Tibial nerve (tissue), 4 donors: ENCODE measurements at regions not wholly inside any gene's neighbourhood (a gene's known extent, or its start where the extent isn't known, plus 50 kb on each side); places are given as distances from the start of the nearest gene placed in this dataset.
"Not testable (repeated sequence)": the region's sequence is repeated elsewhere in the genome, so short reads cannot be mapped to it uniquely, and the experiment has no call there.

Source experiments
- DNase-seq, 2 donors: peaks; one replicate each; pipeline ENCODE4 v3.0.0-alpha.2; 2019; ENCODE audit warnings: low spot score in 2 of 2
- H3K27ac ChIP-seq, 4 donors: fragments of 200-600 bp; sonication (generic) in 3 of 4; one replicate each; pipeline ENCODE4 v1.5.1; 2017 to 2019; ENCODE audit warnings: mild to moderate bottlenecking in 1 of 4
- H3K27me3 ChIP-seq, 2 donors: fragments of 200-600 bp; sonication (generic) in 1 of 2; one replicate each; pipeline versions ENCODE4 v1.5.1 to v1.6.0; 2017 to 2019
- H3K36me3 ChIP-seq, 3 donors: fragments of 200-600 bp; sonication (generic); one replicate each; pipeline ENCODE4 v1.5.1; 2018 to 2019
- H3K4me1 ChIP-seq, 4 donors: fragments of 200-600 bp; sonication (generic) in 3 of 4; one replicate each; pipeline ENCODE4 v1.5.1; 2017 to 2019
- H3K4me3 ChIP-seq, 4 donors: fragments of 200-600 bp; sonication (generic) in 3 of 4; one replicate each; pipeline ENCODE4 v1.5.1; 2017 to 2019; ENCODE audit warnings: mild to moderate bottlenecking in 1 of 4, moderate library complexity in 1 of 4
- H3K9me3 ChIP-seq, 4 donors: fragments of 200-600 bp; sonication (generic) in 3 of 4; one replicate each; pipeline ENCODE4 v1.5.1; 2017 to 2019
- EP300 ChIP-seq, 2 donors: sonication (generic); formaldehyde crosslinking; IDR thresholded peaks; one replicate each; pipeline ENCODE4 v1.6.1; 2017; ENCODE audit warnings: antibody characterized with exemption in 2 of 2, mild to moderate bottlenecking in 1 of 2
- POLR2A ChIP-seq, 2 donors: fragments of 450-650 bp; IDR thresholded peaks; one replicate each; pipeline ENCODE4 v1.6.1; 2017; ENCODE audit warnings: antibody characterized with exemption in 2 of 2, mild to moderate bottlenecking in 2 of 2, moderate library complexity in 2 of 2
- WGBS, 2 donors: methylation state at CpG; one replicate each; pipeline ENCODE4 v1.1.5; 2018; 5-methylcytosine and 5-hydroxymethylcytosine counted together
- TF ChIP-seq, protein P1 (sequence below), 5 experiments: fragments of 200-600 bp in 3 of 5; fragments of 450-650 bp in 2 of 5; sonication (generic) in 3 of 5; IDR thresholded peaks; one replicate each; pipeline ENCODE4 v1.5.1; 2016 to 2019; ENCODE audit warnings: antibody characterized with exemption in 5 of 5, mild to moderate bottlenecking in 3 of 5, moderate library complexity in 2 of 5

DNA sequence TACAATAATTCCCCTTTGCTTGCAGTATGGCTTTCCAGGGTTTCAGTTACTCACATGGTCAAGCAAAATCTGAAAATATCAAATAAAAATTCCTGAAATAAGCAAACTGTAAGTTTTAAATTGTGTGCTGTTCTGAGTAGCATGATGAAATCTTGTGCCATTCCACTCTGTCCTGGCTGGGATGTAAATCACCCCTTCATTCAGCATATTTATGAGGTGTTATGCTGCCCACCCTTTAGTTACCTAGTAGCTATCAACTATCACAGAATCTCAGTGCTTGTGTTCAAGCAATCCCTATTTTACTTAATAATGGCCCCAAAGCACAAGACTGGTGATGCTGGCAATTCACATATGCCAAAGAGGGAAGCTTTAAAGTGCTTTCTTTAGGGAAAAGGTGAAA, 867.7 kb upstream of the NRXN1 start:
- Histone ChIP-seq H3K4me1 (no peaks in the 10 kb centered on the region), H3K4me3 (no peak overlapping the region), H3K36me3 (no peaks in the 10 kb centered on the region), H3K27ac (no peak overlapping the region), H3K9me3 (peaks cover 0 to 2% (median 0%) of the 10 kb centered on the region in 4 donors), H3K27me3 (no peaks in the 10 kb centered on the region)
- no peak for DNase-seq
- no peak for TF ChIP-seq POLR2A (IDR thresholded peaks at IDR 0.05)
- TF ChIP-seq, protein P1, sequence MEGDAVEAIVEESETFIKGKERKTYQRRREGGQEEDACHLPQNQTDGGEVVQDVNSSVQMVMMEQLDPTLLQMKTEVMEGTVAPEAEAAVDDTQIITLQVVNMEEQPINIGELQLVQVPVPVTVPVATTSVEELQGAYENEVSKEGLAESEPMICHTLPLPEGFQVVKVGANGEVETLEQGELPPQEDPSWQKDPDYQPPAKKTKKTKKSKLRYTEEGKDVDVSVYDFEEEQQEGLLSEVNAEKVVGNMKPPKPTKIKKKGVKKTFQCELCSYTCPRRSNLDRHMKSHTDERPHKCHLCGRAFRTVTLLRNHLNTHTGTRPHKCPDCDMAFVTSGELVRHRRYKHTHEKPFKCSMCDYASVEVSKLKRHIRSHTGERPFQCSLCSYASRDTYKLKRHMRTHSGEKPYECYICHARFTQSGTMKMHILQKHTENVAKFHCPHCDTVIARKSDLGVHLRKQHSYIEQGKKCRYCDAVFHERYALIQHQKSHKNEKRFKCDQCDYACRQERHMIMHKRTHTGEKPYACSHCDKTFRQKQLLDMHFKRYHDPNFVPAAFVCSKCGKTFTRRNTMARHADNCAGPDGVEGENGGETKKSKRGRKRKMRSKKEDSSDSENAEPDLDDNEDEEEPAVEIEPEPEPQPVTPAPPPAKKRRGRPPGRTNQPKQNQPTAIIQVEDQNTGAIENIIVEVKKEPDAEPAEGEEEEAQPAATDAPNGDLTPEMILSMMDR (IDR thresholded peaks at IDR 0.05), result no peak

- H3K27me3 ChIP-seq, H3K27ac ChIP-seq, DNase-seq, H3K4me1 ChIP-seq, H3K4me3 ChIP-seq, H3K36me3 ChIP-seq: not testable (repeated sequence)
- 91 to 92% methylated on average over 3 of the region's 3 CpGs for WGBS, 2 donors
- H3K9me3 ChIP-seq, result peaks cover 0 to 15% (median 0%) of the 10 kb centered on the region in 4 donors
Observed at GRCh38 chr2:51894584-51894983, 862.7 kb upstream of the NRXN1 start.

DNA sequence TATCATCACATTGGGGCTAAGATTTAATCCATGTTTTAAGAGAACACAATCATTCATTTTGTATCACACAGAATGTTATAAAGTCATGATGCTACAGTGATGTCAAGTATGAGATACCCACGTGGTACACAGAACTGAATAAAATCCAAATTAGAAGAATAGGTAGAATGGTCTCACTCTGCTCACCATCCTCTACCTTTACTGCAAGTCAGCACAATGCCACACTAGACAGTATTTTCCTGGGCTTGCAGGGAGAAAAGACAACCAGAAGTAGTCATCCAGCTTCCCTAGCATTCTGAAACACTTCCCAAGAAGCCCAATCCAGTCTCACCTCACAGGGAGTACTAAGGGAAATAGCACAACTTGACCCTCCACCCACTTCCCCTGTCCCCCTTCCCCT, 856.2 kb upstream of the NRXN1 start:
- TF ChIP-seq, protein P1 (IDR thresholded peaks at IDR 0.05), result no peak
- TF ChIP-seq EP300 (IDR thresholded peaks at IDR 0.05), result no peak
- TF ChIP-seq POLR2A (IDR thresholded peaks at IDR 0.05), result no peak
- WGBS, 2 donors, result 85 to 96% methylated on average over 1 of the region's 1 CpG
- DNase-seq, result no peak

DNA sequence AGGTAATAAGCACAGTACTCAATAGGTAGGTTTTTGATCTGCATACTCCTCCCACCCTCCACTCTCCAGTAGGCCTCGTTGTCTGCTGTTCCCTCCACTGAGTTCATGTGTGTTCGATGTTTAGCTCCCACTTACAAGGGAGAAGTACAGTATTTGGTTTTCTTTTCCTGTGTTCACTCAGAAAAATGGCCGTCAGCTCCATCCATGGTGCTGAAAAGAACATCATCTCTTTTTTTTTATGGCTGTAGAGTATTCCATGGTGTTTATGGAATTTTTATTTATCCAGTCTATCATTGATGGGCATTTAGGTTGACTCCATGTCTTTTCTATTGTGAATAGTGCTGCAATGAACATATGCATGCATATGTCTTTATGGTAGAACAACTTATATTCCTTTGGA, 849.7 kb upstream of the NRXN1 start:
- no peak for TF ChIP-seq EP300 (IDR thresholded peaks at IDR 0.05)
- no peak for TF ChIP-seq POLR2A (IDR thresholded peaks at IDR 0.05)
- TF ChIP-seq, protein P1 (IDR thresholded peaks at IDR 0.05), result no peak
- no peaks in the 10 kb centered on the region for H3K36me3 ChIP-seq
- H3K9me3 ChIP-seq, result peaks cover 0 to 34% (median 7%) of the 10 kb centered on the region in 4 donors
- no peaks in the 10 kb centered on the region for H3K27me3 ChIP-seq
- no peak overlapping the region for H3K4me3 ChIP-seq
- 85 to 95% methylated on average over 3 of the region's 3 CpGs for WGBS, 2 donors
- DNase-seq, result no peak
- no peak overlapping the region for H3K27ac ChIP-seq
- H3K4me1 ChIP-seq, result no peaks in the 10 kb centered on the region

More for the DNA sequence above, 856.2 kb upstream of the NRXN1 start:
- H3K9me3 ChIP-seq, result peaks cover 0 to 16% (median 0%) of the 10 kb centered on the region in 4 donors
- no peak overlapping the region for H3K4me3 ChIP-seq
- no peaks in the 10 kb centered on the region for H3K4me1 ChIP-seq
- no peaks in the 10 kb centered on the region for H3K36me3 ChIP-seq
- H3K27ac ChIP-seq, result no peak overlapping the region
- no peaks in the 10 kb centered on the region for H3K27me3 ChIP-seq

GRCh38 chr2:51880153-51880552, 848.2 kb upstream of the NRXN1 start:
- DNase-seq, result no peak
- Histone ChIP-seq H3K36me3 (no peaks in the 10 kb centered on the region), H3K27me3 (no peaks in the 10 kb centered on the region), H3K27ac (no peak overlapping the region), H3K4me3 (no peak overlapping the region), H3K9me3 (peaks cover 0 to 47% (median 9%) of the 10 kb centered on the region in 4 donors), H3K4me1 (no peaks in the 10 kb centered on the region)
- TF ChIP-seq, protein P1 (IDR thresholded peaks at IDR 0.05), result no peak
- TF ChIP-seq POLR2A (IDR thresholded peaks at IDR 0.05) (no peak), EP300 (IDR thresholded peaks at IDR 0.05) (no peak)
- WGBS, 2 donors, result 92 to 95% methylated on average over 1 of the region's 1 CpG

- DNase-seq, result no peak
- TF ChIP-seq POLR2A (IDR thresholded peaks at IDR 0.05) (no peak), EP300 (IDR thresholded peaks at IDR 0.05) (no peak)
- TF ChIP-seq, protein P1 (IDR thresholded peaks at IDR 0.05), result no peak
- Histone ChIP-seq H3K9me3 (peaks cover 0 to 7% (median 0%) of the 10 kb centered on the region in 4 donors), H3K27me3 (no peaks in the 10 kb centered on the region), H3K27ac (no peak overlapping the region), H3K36me3 (no peaks in the 10 kb centered on the region), H3K4me3 (no peak overlapping the region), H3K4me1 (no peaks in the 10 kb centered on the region)
- WGBS, 2 donors, result 91 to 96% methylated on average over 2 of the region's 2 CpGs
Observed at GRCh38 chr2:51866361-51866760, 834.4 kb upstream of the NRXN1 start.
